ENCODE measurements at regions not wholly inside any gene's neighbourhood (a gene's known extent, or its start where the extent isn't known, plus 50 kb on each side); places are given as distances from the start of the nearest gene placed in this dataset.

GRCh38 chr9:71442937-71443336, 321.5 kb upstream of the TRPM3 start:
- no peak for TF ChIP-seq POLR2A (IDR thresholded peaks at IDR 0.05)
- TF ChIP-seq CTCF (IDR thresholded peaks at IDR 0.05): no peak
- no peak for TF ChIP-seq EP300 (IDR thresholded peaks at IDR 0.05)
- TF ChIP-seq POLR2AphosphoS5 (IDR thresholded peaks at IDR 0.05): no peak
